H1 (cell line): ENCODE measurements at regions not wholly inside any gene's neighbourhood (a gene's known extent, or its start where the extent isn't known, plus 50 kb on each side); places are given as distances from the start of the nearest gene placed in this dataset.

Experiments used
- GTF2F1 ChIP-seq: IDR thresholded peaks from 2 replicates; pipeline ENCODE4 v1.6.1; 2012; ENCODE audit warnings: low read depth, low read length, improper control_type of control experiment, borderline replicate concordance
- TCF12 ChIP-seq: IDR thresholded peaks from 2 replicates; pipeline ENCODE4 v1.6.1; 2011; ENCODE audit warnings: low read depth, mild to moderate bottlenecking, low read length
- TF ChIP-seq, protein P1 (sequence below): IDR thresholded peaks from 2 replicates; pipeline ENCODE4 v1.6.1; 2011; ENCODE audit warnings: low read length, improper control_type of control experiment

GRCh38 chr12:30573145-30573544, 122.5 kb downstream of the IPO8 start (continued):
- TF ChIP-seq GTF2F1: no peak
- no peak for TF ChIP-seq TCF12
- TF ChIP-seq, protein P1, sequence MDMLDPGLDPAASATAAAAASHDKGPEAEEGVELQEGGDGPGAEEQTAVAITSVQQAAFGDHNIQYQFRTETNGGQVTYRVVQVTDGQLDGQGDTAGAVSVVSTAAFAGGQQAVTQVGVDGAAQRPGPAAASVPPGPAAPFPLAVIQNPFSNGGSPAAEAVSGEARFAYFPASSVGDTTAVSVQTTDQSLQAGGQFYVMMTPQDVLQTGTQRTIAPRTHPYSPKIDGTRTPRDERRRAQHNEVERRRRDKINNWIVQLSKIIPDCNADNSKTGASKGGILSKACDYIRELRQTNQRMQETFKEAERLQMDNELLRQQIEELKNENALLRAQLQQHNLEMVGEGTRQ: no peak
